Breast epithelium (tissue), 3 donors: ENCODE measurements at regions not wholly inside any gene's neighbourhood (a gene's known extent, or its start where the extent isn't known, plus 50 kb on each side); places are given as distances from the start of the nearest gene placed in this dataset.

Experiments used
- POLR2A ChIP-seq: fragments of 450-650 bp; IDR thresholded peaks from one replicate; pipeline ENCODE4 v1.6.1; 2016; ENCODE audit warnings: antibody characterized with exemption, mild to moderate bottlenecking, moderate library complexity
- TF ChIP-seq, protein P1 (sequence below), 3 donors: fragments of 450-650 bp; IDR thresholded peaks; one replicate each; pipeline ENCODE4 v1.5.1; 2016 to 2017; ENCODE audit warnings: antibody characterized with exemption in 3 of 3, mild to moderate bottlenecking in 3 of 3, moderate library complexity in 3 of 3

GRCh38 chr14:62439210-62439609 lies 606.0 kb downstream of the KCNH5 start:
- TF ChIP-seq, protein P1, sequence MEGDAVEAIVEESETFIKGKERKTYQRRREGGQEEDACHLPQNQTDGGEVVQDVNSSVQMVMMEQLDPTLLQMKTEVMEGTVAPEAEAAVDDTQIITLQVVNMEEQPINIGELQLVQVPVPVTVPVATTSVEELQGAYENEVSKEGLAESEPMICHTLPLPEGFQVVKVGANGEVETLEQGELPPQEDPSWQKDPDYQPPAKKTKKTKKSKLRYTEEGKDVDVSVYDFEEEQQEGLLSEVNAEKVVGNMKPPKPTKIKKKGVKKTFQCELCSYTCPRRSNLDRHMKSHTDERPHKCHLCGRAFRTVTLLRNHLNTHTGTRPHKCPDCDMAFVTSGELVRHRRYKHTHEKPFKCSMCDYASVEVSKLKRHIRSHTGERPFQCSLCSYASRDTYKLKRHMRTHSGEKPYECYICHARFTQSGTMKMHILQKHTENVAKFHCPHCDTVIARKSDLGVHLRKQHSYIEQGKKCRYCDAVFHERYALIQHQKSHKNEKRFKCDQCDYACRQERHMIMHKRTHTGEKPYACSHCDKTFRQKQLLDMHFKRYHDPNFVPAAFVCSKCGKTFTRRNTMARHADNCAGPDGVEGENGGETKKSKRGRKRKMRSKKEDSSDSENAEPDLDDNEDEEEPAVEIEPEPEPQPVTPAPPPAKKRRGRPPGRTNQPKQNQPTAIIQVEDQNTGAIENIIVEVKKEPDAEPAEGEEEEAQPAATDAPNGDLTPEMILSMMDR (IDR thresholded peaks at IDR 0.05), result no peak
- no peak for TF ChIP-seq POLR2A
